ENCODE measurements at regions not wholly inside any gene's neighbourhood (a gene's known extent, or its start where the extent isn't known, plus 50 kb on each side); places are given as distances from the start of the nearest gene placed in this dataset.

DNA sequence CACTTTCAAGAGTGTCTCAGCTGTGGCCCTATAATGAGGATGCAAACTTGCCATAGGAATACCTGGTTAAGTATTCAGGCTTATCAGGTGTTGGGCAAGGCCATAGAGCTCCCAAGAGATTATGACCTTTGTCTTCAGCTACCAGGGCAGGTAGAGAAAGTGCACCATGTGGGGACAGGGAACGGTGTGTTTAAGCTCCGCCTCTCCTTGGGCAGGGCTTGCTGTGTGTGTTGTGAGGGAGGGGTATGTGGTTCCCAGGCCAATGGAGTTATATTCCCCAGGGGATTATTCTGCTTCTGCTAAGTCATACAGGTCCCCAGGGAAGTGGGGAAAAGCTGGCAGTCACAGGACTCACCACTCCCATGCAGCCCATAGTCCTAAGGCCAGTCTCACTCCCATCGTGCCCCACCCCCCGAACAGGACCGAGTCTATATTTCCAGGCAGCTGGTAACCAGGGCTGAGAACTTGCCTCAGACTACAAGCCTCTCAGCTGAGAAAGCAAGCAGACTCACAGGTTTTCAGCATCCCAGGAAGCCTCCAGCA is 660.2 kb downstream of the HTR1B start:
- Mint-ChIP-seq H3K27ac (no peak overlapping the region), H3K9me3 (peaks cover 0 to 25% (median 6%) of the 10 kb centered on the region in 11 donors), H3K4me3 (no peak overlapping the region), H3K36me3 (no peaks in the 10 kb centered on the region), H3K27me3 (no peaks in the 10 kb centered on the region), H3K4me1 (no peaks in the 10 kb centered on the region)
- H3K9me3 ChIP-seq (ENCODE audit: control insufficient read depth in 2 of 3, low read length in 3 of 3): no peaks in the 10 kb centered on the region
- intact Hi-C loops (cut with micrococcal nuclease): no loop called here
- no peaks in the 10 kb centered on the region for H3K27me3 ChIP-seq (ENCODE audit: control insufficient read depth in 2 of 2, insufficient read depth in 2 of 2, low read length in 2 of 2)
- no peak overlapping the region for H3K4me3 ChIP-seq (ENCODE audit: low read length)
- H3K27ac ChIP-seq (ENCODE audit: low read depth, low read length): no peak overlapping the region
- no peak for DNase-seq
- CTCF ChIA-PET: no interaction called here
- H3K4me1 ChIP-seq (ENCODE audit: control insufficient read depth in 2 of 2, insufficient read depth in 2 of 2, low read length in 2 of 2): no peaks in the 10 kb centered on the region
- POLR2A ChIA-PET: no interaction called here
- no peaks in the 10 kb centered on the region for H3K36me3 ChIP-seq (ENCODE audit: control insufficient read depth in 2 of 3, insufficient read depth in 3 of 3, low read length in 3 of 3)
- ATAC-seq: no peak

DNA sequence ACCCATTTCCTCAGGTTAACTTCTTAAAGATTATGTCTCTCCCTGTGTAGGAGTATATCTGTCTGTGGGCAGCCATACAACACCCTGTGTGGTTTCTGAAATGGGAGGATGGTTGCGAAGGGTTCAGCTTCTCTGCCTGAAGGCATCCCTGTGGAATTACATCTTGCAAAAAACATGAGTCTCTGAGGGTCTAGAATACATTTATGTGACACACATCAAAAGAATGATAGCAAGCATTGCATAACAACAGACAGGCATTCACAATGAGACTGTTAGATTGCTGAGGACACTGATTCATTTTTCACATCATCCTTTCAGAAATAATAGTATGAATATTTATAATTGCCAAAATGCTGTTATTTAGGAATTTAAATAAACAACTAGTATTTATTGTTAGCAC is 670.9 kb downstream of the HTR1B start:
- Histone ChIP-seq H3K4me1 (ENCODE audit: control insufficient read depth in 2 of 2, insufficient read depth in 2 of 2, low read length in 2 of 2) (no peaks in the 10 kb centered on the region), H3K36me3 (ENCODE audit: control insufficient read depth in 2 of 3, insufficient read depth in 3 of 3, low read length in 3 of 3) (no peaks in the 10 kb centered on the region), H3K4me3 (ENCODE audit: low read length) (no peak overlapping the region), H3K9me3 (ENCODE audit: control insufficient read depth in 2 of 3, low read length in 3 of 3) (no peaks in the 10 kb centered on the region), H3K27me3 (ENCODE audit: control insufficient read depth in 2 of 2, insufficient read depth in 2 of 2, low read length in 2 of 2) (no peaks in the 10 kb centered on the region), H3K27ac (ENCODE audit: low read depth, low read length) (no peak overlapping the region)
- Mint-ChIP-seq H3K27ac (no peak overlapping the region), H3K27me3 (no peaks in the 10 kb centered on the region), H3K4me1 (no peaks in the 10 kb centered on the region), H3K9me3 (peaks cover 0 to 11% (median 4%) of the 10 kb centered on the region in 11 donors), H3K36me3 (no peaks in the 10 kb centered on the region), H3K4me3 (no peak overlapping the region)
- DNase-seq: no peak
- POLR2A ChIA-PET: no interaction called here
- intact Hi-C loops (cut with micrococcal nuclease): no loop called here
- CTCF ChIA-PET: no interaction called here
- no peak for ATAC-seq

GRCh38 chr6:76790881-76791280 is 672.4 kb downstream of the HTR1B start:
- Histone ChIP-seq H3K36me3 (ENCODE audit: control insufficient read depth in 2 of 3, insufficient read depth in 3 of 3, low read length in 3 of 3) (no peaks in the 10 kb centered on the region), H3K27ac (ENCODE audit: low read depth, low read length) (no peak overlapping the region), H3K9me3 (ENCODE audit: control insufficient read depth in 2 of 3, low read length in 3 of 3) (no peaks in the 10 kb centered on the region), H3K4me1 (ENCODE audit: control insufficient read depth in 2 of 2, insufficient read depth in 2 of 2, low read length in 2 of 2) (no peaks in the 10 kb centered on the region), H3K4me3 (ENCODE audit: low read length) (no peak overlapping the region), H3K27me3 (ENCODE audit: control insufficient read depth in 2 of 2, insufficient read depth in 2 of 2, low read length in 2 of 2) (no peaks in the 10 kb centered on the region)
- Mint-ChIP-seq H3K4me1 (no peaks in the 10 kb centered on the region), H3K36me3 (no peaks in the 10 kb centered on the region), H3K27me3 (no peaks in the 10 kb centered on the region), H3K9me3 (peaks cover 0 to 11% (median 4%) of the 10 kb centered on the region in 11 donors), H3K4me3 (no peak overlapping the region), H3K27ac (no peak overlapping the region)
- CTCF ChIA-PET: no interaction called here
- POLR2A ChIA-PET: no interaction called here
- DNase-seq: no peak
- no peak for ATAC-seq
- intact Hi-C loops (cut with micrococcal nuclease): no loop called here

DNA sequence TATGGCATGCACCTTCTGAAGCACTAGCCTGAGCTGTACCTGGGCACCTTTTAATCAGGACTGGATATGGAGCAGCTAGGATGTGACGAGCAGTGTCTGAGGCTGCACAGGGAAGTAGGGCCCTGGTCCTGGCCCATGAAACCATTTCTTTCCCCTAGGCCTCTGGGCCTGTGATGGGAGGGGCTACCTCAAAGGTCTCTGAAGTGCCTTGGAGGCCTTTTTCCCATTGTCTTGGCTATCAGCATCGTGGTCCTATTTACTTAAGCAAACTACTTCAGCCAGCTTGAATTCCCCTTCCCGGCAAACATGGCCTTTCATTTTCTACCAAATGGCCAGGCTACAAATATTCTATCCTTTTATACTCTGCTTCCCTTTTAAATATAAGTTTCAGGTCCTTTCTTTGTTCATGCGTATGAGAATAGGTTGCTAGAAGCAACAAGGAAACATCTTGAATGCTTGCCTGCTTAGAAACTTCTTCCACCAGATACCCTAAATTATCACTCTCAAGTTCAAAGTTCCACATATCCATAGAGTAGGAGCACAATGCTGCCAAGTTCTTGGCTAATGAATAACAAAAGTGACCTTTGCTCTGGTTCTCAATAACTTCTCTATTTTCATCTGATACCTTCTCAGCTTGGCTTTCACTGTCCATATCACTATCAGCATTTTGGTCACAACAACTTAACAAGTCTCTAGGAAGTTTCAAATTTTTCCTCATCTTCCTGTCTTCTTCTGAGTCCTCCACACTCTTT is 673.1 kb downstream of the HTR1B start:
- DNase-seq: no peak
- no peaks in the 10 kb centered on the region for H3K36me3 ChIP-seq (ENCODE audit: control insufficient read depth in 2 of 3, insufficient read depth in 3 of 3, low read length in 3 of 3)
- POLR2A ChIA-PET: no interaction called here
- Mint-ChIP-seq H3K4me3 (no peak overlapping the region), H3K9me3 (peaks cover 0 to 13% (median 4%) of the 10 kb centered on the region in 11 donors), H3K4me1 (no peaks in the 10 kb centered on the region), H3K36me3 (no peaks in the 10 kb centered on the region), H3K27ac (no peak overlapping the region), H3K27me3 (no peaks in the 10 kb centered on the region)
- ATAC-seq: no peak
- no peak overlapping the region for H3K4me3 ChIP-seq (ENCODE audit: low read length)
- no peaks in the 10 kb centered on the region for H3K9me3 ChIP-seq (ENCODE audit: control insufficient read depth in 2 of 3, low read length in 3 of 3)
- CTCF ChIA-PET: no interaction called here
- intact Hi-C loops (cut with micrococcal nuclease): no loop called here
- no peaks in the 10 kb centered on the region for H3K27me3 ChIP-seq (ENCODE audit: control insufficient read depth in 2 of 2, insufficient read depth in 2 of 2, low read length in 2 of 2)
- H3K4me1 ChIP-seq (ENCODE audit: control insufficient read depth in 2 of 2, insufficient read depth in 2 of 2, low read length in 2 of 2): no peaks in the 10 kb centered on the region
- no peak overlapping the region for H3K27ac ChIP-seq (ENCODE audit: low read depth, low read length)

DNA sequence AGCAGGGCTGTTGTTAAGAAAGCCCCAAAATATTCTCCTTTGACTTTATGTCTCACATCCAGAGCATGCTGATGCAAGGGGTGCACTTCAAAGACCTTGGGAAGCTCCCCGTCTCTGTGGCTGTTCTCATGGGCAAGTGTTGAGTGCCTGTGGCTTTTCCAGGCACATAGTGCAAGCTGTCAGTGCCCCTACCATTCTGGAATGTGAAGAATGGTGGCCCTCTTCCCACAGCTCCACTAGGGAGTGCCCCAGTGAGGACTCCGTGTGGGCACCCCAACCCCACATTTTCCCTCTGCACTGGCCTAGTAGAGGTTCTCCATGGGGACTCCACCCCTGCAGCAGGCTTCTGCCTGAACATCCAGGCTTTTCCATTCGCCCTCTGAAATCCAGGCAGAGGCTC is 673.7 kb downstream of the HTR1B start:
- DNase-seq: no peak
- Mint-ChIP-seq H3K4me3 (no peak overlapping the region), H3K9me3 (peaks cover 1 to 16% (median 7%) of the 10 kb centered on the region in 11 donors), H3K4me1 (no peaks in the 10 kb centered on the region), H3K36me3 (no peaks in the 10 kb centered on the region), H3K27me3 (no peaks in the 10 kb centered on the region), H3K27ac (no peak overlapping the region)
- Histone ChIP-seq H3K4me1 (ENCODE audit: control insufficient read depth in 2 of 2, insufficient read depth in 2 of 2, low read length in 2 of 2) (no peaks in the 10 kb centered on the region), H3K36me3 (ENCODE audit: control insufficient read depth in 2 of 3, insufficient read depth in 3 of 3, low read length in 3 of 3) (no peaks in the 10 kb centered on the region), H3K9me3 (ENCODE audit: control insufficient read depth in 2 of 3, low read length in 3 of 3) (no peaks in the 10 kb centered on the region), H3K27ac (ENCODE audit: low read depth, low read length) (no peak overlapping the region), H3K4me3 (ENCODE audit: low read length) (no peak overlapping the region), H3K27me3 (ENCODE audit: control insufficient read depth in 2 of 2, insufficient read depth in 2 of 2, low read length in 2 of 2) (no peaks in the 10 kb centered on the region)
- ChIA-PET CTCF (no interaction called here), POLR2A (no interaction called here)
- no peak for ATAC-seq
- intact Hi-C loops (cut with micrococcal nuclease): no loop called here

DNA sequence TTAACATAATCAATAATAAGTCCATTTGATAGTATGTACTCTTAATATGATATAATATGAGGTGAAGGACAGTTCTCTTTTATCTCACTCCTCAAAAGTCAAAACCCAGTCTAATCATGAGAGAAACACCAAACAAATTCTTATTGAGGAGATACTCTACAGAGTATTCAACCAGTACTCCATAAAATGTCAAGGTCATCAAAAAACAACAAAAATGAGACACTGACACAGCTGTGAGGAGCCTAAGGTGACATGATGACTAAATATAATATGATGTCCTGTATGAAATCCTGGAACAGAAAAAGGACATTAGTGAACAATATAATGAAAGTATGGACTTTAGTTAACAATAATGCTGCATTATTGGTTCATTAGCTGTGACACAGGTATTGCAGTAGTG is 675.1 kb downstream of the HTR1B start:
- no peaks in the 10 kb centered on the region for H3K4me1 ChIP-seq (ENCODE audit: control insufficient read depth in 2 of 2, insufficient read depth in 2 of 2, low read length in 2 of 2)
- ChIA-PET POLR2A (no interaction called here), CTCF (no interaction called here)
- H3K27me3 Mint-ChIP-seq: no peaks in the 10 kb centered on the region
- H3K4me3 Mint-ChIP-seq: no peak overlapping the region
- peaks cover 1 to 24% (median 8%) of the 10 kb centered on the region in 11 donors for H3K9me3 Mint-ChIP-seq
- H3K9me3 ChIP-seq (ENCODE audit: control insufficient read depth in 2 of 3, low read length in 3 of 3): no peaks in the 10 kb centered on the region
- H3K4me1 Mint-ChIP-seq: no peaks in the 10 kb centered on the region
- intact Hi-C loops (cut with micrococcal nuclease): no loop called here
- no peak for DNase-seq
- no peak for ATAC-seq
- no peaks in the 10 kb centered on the region for H3K27me3 ChIP-seq (ENCODE audit: control insufficient read depth in 2 of 2, insufficient read depth in 2 of 2, low read length in 2 of 2)
- no peak overlapping the region for H3K27ac ChIP-seq (ENCODE audit: low read depth, low read length)
- H3K36me3 ChIP-seq (ENCODE audit: control insufficient read depth in 2 of 3, insufficient read depth in 3 of 3, low read length in 3 of 3): no peaks in the 10 kb centered on the region
- no peak overlapping the region for H3K4me3 ChIP-seq (ENCODE audit: low read length)
- no peaks in the 10 kb centered on the region for H3K36me3 Mint-ChIP-seq
- no peak overlapping the region for H3K27ac Mint-ChIP-seq

DNA sequence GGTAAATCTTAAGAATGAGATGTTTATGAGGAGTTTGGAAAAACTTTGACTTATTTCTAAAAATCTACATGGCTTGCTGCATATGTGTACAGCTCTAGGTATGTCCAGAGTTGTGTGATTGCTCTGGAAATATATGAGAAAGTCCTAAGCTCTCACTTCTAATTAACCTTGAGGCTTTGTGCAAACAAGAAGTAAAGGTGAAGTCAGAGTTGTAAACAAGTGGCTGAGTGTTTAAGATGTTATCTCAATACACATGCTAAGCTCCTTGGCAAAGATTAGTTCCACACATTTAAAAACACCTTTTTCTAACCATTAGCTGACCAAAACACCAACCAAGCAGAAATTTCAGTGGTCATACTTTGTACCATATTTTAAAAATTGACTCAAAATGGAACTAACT is 684.2 kb downstream of the HTR1B start:
- Histone ChIP-seq H3K4me3 (ENCODE audit: low read length) (no peak overlapping the region), H3K36me3 (ENCODE audit: control insufficient read depth in 2 of 3, insufficient read depth in 3 of 3, low read length in 3 of 3) (no peaks in the 10 kb centered on the region), H3K27ac (ENCODE audit: low read depth, low read length) (no peak overlapping the region), H3K9me3 (ENCODE audit: control insufficient read depth in 2 of 3, low read length in 3 of 3) (peaks cover 0 to 3% (median 0%) of the 10 kb centered on the region in 3 experiments), H3K4me1 (ENCODE audit: control insufficient read depth in 2 of 2, insufficient read depth in 2 of 2, low read length in 2 of 2) (no peaks in the 10 kb centered on the region), H3K27me3 (ENCODE audit: control insufficient read depth in 2 of 2, insufficient read depth in 2 of 2, low read length in 2 of 2) (no peaks in the 10 kb centered on the region)
- intact Hi-C loops (cut with micrococcal nuclease): no loop called here
- Mint-ChIP-seq H3K9me3 (peaks cover 0 to 26% (median 3%) of the 10 kb centered on the region in 11 donors), H3K36me3 (no peaks in the 10 kb centered on the region), H3K4me3 (no peak overlapping the region), H3K4me1 (no peaks in the 10 kb centered on the region), H3K27me3 (no peaks in the 10 kb centered on the region), H3K27ac (no peak overlapping the region)
- CTCF ChIA-PET: no interaction called here
- DNase-seq (no peak), ATAC-seq (no peak)
- POLR2A ChIA-PET: no interaction called here
